ENCODE measurements at regions not wholly inside any gene's neighbourhood (a gene's known extent, or its start where the extent isn't known, plus 50 kb on each side); places are given as distances from the start of the nearest gene placed in this dataset.

- no peak for DNase-seq
These were observed 62.7 kb upstream of the CPLX2 start for GRCh38 chr5:175808711-175809110.

DNA sequence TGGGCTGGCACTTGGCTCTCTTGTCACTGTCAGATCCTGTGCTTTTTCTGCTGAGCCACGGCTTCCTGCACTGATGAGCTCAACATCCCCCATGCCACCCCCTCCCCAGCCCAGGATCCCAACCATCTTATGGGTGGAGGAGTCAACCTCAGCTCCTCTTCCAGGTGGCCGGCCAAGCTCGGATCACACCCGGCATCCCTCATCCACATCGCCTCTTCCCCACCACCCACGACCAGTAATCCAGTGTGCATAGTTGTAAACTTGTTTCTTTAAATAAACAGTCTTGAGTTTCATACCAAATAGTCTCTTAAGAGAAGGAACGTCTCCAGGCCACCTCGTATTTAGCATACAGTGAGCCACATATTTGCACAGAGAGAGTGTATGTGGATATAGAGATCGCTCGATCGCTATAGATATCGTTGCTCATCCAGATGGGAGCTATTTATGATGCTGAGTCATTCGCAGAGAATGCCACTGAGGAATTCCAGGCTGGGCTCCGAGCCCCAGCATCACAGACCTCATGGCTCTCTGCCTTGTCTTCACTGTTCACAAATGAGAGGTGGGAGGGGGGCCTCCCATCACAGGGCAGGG lies 61.8 kb upstream of the CPLX2 start:
- no peak for DNase-seq

- DNase-seq = no peak
These were observed 60.9 kb upstream of the CPLX2 start for GRCh38 chr5:175810457-175810856.

DNA sequence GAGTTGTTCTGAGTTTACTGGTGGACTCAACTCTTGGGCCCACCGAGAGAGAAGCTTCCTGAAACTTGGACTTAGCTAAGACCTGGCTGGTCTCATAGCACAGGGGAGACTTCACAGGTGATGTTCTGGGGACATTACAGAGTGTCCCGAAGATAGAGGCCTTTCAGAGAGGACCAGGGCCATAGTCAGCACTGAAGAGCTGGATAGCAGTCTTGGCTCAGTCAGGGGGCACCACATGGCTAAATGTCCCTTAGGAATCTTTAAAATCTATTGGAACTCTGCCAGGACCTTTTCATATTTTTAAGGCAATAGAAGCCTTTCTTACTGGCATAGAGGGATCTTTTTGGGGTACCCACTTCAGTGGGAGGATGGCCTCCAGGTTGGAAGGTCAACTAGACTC lies 59.8 kb upstream of the CPLX2 start:
- DNase-seq = no peak

GRCh38 chr5:175813943-175814630 lies 57.3 kb upstream of the CPLX2 start:
- no peak for DNase-seq

DNA sequence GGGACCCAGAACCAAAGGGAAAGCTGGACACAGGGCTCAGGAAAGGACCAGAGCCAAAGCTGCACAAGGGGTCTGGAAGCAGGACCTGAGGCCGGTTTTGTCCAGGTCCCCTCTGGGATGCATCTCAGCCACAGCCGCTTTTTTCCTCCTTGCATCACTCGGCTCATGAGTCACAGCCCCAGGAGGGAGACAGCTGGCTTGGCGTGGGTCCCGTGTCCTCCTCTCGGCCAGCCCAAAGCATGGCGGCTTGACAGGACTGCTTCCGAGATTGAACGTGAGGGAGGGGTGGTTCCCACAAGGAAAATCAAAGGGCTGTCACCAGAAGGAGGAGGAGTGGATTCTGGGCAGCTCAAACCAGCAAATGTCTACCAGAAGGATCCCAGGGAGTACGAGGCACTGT lies 56.7 kb upstream of the CPLX2 start:
- peak; percentile 45 for DNase-seq

DNA sequence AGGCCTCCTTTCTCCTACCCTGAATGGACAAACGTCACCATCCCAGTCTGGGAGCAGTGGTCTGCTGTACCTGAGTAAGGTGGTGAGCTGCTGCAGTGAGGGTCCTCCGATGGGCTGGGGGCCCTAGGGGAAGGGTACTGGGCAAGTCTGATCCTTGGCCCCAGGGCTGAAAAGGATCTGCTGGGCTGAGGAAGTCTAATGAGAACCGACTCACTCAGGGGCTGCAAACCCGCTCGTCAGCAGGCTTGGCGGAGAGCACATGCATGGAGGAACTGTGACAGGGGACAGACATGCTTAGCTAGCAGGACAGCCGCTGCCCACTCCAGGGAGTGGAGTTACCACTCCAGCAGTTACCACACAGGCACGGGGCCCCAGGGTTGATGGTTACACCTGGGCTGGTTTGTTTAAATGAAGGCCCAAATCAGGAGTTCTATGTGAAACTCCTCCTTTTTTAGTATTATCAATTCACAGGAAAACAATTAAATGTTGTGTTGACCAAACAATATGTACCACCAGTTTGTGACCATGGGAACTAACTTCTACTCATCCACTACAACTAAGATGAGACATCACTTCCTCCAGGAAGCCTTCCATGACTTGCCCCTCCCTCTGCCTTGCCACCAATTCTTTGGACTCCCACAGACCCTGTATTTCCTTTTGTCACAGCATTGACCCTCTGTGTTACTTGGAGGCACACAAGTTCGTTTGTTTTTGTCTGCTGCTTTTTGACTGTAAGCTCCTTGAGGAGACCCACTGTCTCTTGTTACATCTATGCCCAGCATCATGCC lies 56.1 kb upstream of the CPLX2 start:
- DNase-seq = no peak

DNA sequence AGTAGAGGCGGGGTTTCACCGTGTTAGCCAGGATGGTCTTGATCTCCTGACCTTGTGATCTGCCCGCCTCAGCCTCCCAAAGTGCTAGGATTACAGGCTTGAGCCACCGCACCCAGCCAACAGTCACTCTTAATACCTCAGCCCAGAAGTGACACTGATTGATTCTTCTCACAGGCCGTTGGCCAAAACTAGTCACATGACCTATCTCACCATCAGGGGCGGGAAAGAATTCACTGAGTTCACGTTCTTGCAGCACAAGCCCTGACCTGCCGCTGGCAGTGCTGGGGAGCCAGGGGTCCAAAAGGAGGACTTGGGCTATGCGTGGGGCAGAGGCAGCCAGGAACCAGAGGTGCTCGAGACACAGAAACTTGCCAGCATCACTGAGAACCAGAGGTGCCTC lies 55.0 kb upstream of the CPLX2 start:
- DNase-seq = no peak

- no peak for DNase-seq
These were observed 52.3 kb upstream of the CPLX2 start for GRCh38 chr5:175819090-175819425.

GRCh38 chr5:175820230-175820629 lies 51.1 kb upstream of the CPLX2 start:
- no peak for DNase-seq
